Globus pallidus (tissue), 1 donor: ENCODE measurements at regions not wholly inside any gene's neighbourhood (a gene's known extent, or its start where the extent isn't known, plus 50 kb on each side); places are given as distances from the start of the nearest gene placed in this dataset.
"Not testable (repeated sequence)": the region's sequence is repeated elsewhere in the genome, so short reads cannot be mapped to it uniquely, and the experiment has no call there.

ENCODE experiments used
- DNase-seq: peaks from one replicate; pipeline ENCODE4 v3.0.0-alpha.2; 2015; ENCODE audit warnings: low spot score

DNA sequence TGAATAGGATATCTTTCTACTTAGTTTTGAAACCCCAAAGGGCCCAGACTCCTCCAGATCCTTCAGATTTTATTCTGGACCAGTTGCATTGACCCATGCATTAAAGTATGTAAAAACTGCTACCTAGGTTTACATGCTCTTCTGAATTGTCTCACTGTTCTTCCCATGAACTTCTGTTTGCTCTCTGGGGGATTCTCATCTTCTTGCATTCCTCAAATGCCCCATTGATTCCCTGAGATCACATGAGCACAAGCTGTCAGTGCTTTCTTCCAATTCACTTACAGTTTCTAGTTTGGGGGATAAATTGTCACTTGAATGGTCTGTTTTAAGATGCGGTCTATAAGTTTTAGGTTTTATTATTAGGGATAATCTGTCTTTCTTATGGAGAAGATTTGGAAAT lies 188.9 kb upstream of the KIF2B start:
- no peak for DNase-seq

GRCh38 chr17:53631486-53631885 lies 191.2 kb upstream of the KIF2B start:
- no peak for DNase-seq

- DNase-seq = no peak
Measured at GRCh38 chr17:53630638-53631037, 192.1 kb upstream of the KIF2B start.

GRCh38 chr17:53630115-53630514 lies 192.6 kb upstream of the KIF2B start:
- DNase-seq = no peak

- no peak for DNase-seq
Measured at GRCh38 chr17:53629188-53629587, 193.5 kb upstream of the KIF2B start.

- DNase-seq = no peak
Measured at GRCh38 chr17:53628011-53628410, 194.7 kb upstream of the KIF2B start.

- no peak for DNase-seq
Measured at GRCh38 chr17:53627511-53627910, 195.2 kb upstream of the KIF2B start.

- DNase-seq = no peak
Measured at GRCh38 chr17:53626286-53626685, 196.4 kb upstream of the KIF2B start.

GRCh38 chr17:53619025-53619424 lies 203.7 kb upstream of the KIF2B start:
- no peak for DNase-seq

DNA sequence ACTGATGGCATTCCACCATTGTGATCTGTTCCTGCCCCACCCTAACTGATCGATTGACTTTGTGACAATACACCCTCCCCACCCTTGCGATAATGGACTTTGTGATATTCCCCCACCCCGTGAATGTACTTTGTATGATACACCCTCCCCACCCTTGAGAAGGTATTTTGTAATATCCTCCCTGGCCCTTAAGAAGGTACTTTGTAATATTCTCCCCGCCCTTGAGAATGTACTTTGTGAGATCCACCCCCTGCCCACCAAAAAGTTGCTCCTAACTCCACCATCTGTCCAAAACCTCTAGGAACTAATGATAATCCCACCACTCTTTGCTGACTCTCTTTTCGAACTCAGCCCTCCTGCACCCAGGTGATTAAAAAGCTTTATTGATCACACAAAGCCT lies 214.5 kb upstream of the KIF2B start:
- not testable (repeated sequence) for DNase-seq

DNA sequence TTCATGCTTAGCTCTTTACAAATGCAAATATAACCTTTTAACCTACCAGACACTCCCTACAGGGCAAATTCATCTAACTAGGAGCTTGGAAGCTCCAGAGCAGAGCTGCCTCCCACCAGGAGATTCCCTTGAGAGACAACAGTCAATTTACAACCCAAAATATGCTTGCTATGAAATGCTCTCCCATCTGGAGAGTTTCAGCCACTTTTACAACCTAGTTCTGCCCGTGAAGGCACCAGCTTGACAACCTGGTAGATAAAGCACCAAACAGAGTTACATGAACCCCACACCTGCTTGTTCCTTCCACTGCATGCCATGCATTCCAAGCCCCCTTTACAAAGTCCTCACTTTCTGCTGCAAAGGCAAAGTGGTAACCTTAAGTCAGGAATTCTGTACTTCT lies 215.3 kb upstream of the KIF2B start:
- no peak for DNase-seq

- DNase-seq = no peak
Measured at GRCh38 chr17:53588317-53588716, 234.4 kb upstream of the KIF2B start.

DNA sequence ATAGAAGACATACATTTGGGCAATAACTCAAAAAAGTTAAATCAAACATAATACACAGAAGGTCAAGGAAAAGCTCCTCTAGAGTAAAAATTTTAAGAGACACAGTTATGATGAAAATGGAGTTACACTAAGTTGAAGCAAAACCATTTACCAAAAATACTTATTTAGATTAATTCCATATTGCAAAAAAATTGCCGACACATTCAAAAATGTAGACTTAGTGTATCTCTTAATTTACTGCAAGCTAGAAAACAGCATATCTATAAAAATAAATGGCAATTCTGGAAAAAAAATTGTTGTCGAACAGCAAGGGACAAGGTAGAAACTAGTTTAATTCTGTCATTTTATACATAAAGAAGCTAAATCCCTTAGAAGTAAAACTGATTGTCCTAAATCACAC lies 248.7 kb upstream of the KIF2B start:
- no peak for DNase-seq

- DNase-seq = no peak
Measured at GRCh38 chr17:53571342-53571741, 251.4 kb upstream of the KIF2B start.

GRCh38 chr17:53570731-53571130 lies 252.0 kb upstream of the KIF2B start:
- no peak for DNase-seq

DNA sequence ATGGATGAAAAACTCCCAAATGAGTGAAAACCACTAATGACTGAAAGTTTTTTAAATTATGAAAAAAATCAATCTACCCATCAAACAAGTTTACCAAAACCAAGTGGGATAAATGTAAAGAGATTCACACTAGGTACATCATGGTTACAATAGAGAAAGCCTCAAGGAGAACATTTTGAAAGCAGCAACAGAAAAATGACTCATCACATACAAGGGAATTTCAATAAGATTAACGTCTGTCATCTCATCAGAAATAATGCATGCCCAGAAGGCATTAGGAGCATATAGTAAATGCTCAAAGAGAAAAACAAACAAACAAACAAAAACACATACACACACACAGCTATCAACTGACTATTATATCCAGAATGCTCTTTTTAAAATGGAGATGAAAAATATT lies 261.8 kb upstream of the KIF2B start:
- DNase-seq = no peak

DNA sequence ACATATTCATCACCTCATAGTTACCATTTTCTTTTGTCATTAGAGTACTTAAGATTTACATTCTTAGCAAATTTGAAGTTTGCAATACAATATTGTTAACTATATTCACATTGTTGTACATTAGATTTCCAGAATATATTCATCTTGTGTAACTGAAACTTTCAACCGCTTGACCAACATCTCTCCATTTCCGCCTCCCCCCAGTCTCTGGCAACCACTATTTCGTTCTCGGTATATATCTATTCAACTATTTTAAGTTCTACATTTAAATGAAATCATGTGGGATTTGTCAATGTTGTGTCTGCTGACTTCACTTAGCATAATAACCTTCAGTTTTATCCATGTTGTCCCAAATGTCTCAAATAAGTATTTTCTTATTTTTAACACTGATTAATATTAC lies 274.5 kb upstream of the KIF2B start:
- DNase-seq = no peak

GRCh38 chr17:53543472-53543871 lies 279.3 kb upstream of the KIF2B start:
- DNase-seq = no peak

DNA sequence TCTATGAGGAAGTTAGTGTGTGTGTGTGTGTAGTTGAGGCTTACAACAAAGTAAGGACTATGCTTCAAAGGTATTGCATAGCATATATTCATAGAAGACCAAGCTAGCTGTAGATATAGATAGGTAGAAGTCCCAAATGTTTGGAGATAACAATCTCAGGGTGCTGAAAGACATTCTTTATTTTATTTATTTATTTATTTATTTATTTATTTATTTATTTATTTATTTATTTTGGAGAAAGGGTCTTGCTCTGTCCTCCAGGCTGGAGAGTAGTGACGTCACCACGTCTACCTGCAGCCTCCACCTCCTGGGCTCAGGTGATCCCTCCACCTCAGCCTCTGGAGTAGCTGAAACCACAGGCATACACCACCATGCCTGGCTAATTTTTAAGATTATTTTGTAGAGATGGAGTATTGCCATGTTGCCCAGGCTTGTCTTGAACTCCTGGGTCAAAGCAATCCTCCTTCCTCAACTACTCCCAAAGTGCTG lies 284.6 kb upstream of the KIF2B start:
- DNase-seq = no peak

GRCh38 chr17:53527473-53527872 lies 295.3 kb upstream of the KIF2B start:
- DNase-seq = no peak

DNA sequence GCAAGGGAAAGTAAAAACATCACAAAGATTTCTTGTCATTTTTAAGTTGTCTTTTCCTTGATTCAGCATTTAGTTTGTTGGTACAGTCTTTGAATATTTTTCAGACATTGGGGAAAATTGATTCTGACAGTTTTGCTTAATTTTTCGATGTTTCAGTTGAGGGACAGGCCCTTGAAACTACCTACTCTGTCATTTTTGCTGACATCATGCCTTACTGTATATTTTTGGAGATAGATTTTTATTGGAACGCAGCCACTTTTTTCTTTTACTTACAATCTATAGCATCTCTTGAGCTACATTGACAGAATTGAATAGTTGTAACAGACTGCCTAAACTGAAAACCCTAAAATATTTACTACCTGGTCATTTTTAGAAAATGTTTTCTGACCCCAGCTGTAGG lies 297.1 kb upstream of the KIF2B start:
- no peak for DNase-seq

DNA sequence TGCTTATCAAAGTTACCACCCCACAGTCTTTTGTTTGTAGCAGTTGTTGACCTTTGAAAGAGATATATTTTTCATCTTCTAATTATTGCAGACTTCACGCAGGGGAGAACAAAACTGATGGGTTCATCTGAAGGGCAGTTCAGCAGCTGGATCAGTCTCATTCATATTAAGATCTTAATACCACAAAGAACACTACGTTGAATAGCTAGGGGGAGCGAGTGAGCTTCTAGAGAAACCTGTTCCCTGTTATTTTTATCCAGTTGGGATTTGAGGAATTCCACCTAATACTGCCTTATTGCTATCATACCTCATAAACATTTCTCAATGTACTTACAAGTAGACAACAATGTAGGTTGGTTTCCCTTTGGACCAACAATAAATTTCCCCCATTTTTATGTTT lies 306.1 kb upstream of the KIF2B start:
- DNase-seq = no peak

DNA sequence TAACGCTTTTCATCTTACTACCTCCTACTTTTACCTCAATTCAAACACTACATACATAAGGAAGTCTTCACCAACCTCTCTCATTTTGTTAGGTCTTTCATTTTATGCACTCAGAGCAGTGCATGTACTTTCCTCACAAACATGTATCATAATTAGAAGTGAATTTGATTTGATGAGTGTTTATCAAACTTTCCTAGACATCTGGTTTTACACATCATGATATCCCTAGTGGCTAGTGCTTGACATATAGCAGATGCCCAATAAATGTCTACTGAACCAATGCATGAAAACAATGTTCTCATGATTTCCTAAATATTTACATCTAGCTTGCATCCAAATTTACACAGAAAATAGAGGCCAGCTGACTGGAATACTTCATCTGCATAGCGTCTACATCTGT lies 323.4 kb upstream of the KIF2B start:
- DNase-seq = no peak

- no peak for DNase-seq
Measured at GRCh38 chr17:53496356-53496755, 326.4 kb upstream of the KIF2B start.

- no peak for DNase-seq
Measured at GRCh38 chr17:53492532-53492931, 330.2 kb upstream of the KIF2B start.
